GM12872 (cell line): ENCODE measurements at regions not wholly inside any gene's neighbourhood (a gene's known extent, or its start where the extent isn't known, plus 50 kb on each side); places are given as distances from the start of the nearest gene placed in this dataset.

Experiments used
- TF ChIP-seq, protein P1 (sequence below): IDR thresholded peaks from 3 replicates; pipeline ENCODE4 v1.5.1; 2011; ENCODE audit warnings: low read depth, mild to moderate bottlenecking, low read length, moderate library complexity; ENCODE audit not compliant: insufficient read depth

DNA sequence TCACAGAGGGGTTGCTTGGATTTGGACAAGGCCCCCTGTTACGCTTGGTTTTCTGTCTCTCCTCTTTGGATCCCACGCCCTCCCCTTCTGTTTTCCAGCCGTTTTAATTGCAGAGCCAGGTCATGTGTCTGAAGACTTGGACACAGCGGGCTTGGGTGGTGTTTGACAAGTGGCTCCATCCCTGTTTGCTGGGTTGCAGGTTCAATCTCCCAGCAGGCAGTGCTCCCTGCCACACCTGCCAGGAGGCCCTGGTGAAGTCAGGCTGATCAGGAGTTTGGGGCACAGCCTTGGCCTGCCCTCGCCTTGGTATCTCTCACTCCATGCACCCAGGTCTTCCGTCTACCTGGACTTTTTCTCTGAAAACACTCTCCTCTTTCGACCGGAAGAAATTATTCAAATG is 59.0 kb downstream of the PLXNA1 start:
- TF ChIP-seq, protein P1, sequence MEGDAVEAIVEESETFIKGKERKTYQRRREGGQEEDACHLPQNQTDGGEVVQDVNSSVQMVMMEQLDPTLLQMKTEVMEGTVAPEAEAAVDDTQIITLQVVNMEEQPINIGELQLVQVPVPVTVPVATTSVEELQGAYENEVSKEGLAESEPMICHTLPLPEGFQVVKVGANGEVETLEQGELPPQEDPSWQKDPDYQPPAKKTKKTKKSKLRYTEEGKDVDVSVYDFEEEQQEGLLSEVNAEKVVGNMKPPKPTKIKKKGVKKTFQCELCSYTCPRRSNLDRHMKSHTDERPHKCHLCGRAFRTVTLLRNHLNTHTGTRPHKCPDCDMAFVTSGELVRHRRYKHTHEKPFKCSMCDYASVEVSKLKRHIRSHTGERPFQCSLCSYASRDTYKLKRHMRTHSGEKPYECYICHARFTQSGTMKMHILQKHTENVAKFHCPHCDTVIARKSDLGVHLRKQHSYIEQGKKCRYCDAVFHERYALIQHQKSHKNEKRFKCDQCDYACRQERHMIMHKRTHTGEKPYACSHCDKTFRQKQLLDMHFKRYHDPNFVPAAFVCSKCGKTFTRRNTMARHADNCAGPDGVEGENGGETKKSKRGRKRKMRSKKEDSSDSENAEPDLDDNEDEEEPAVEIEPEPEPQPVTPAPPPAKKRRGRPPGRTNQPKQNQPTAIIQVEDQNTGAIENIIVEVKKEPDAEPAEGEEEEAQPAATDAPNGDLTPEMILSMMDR = no peak

DNA sequence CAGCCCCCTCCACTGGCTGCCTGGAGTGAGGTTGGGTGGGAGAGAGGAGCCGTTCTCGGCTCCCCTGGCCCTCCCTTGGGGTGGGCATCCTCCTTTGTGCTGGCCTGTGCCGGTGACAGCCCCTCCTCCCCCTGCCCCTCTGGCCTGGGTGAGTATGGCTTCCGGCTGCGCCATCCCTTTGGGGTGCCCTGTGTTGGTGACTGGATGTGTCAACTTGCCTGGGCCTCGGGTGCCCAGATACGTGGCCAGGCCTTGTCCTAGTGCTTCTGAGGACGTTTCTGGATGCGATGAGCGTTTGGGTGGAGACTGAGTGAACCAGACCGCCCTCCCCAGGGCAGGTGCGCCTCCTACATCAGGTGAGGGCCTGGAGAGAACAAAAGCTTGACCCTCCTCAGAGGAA is 59.7 kb downstream of the PLXNA1 start:
- TF ChIP-seq, protein P1 = no peak

DNA sequence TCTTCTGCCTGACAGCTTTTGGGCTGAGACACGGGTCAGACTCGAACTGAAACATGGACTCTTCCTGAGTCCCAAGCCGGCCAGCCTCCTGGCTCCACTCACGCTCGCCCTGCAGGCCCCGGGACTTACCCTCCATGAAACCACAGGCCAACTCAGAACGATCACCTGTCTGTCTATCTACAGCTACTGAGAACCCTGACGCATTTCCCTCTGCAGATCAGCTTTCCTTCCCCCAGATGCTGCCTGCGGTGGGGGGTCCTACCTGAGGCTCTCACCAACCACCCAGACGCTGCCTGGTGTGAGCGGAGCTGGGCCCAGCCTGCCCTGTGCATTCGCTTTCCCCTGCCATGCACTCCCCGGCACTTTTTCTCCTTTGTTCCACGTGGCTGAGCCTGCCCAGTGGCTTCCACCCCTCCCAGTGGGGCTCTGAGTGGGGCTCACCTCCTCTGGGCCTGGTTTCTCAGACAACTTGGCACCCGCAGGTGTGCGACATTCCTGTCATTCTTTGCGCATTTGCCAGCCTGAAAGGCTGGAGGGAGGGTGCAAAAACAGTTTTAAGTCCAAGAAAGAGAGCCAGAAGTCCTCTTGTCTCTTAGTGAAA is 60.2 kb downstream of the PLXNA1 start:
- TF ChIP-seq, protein P1 = no peak

DNA sequence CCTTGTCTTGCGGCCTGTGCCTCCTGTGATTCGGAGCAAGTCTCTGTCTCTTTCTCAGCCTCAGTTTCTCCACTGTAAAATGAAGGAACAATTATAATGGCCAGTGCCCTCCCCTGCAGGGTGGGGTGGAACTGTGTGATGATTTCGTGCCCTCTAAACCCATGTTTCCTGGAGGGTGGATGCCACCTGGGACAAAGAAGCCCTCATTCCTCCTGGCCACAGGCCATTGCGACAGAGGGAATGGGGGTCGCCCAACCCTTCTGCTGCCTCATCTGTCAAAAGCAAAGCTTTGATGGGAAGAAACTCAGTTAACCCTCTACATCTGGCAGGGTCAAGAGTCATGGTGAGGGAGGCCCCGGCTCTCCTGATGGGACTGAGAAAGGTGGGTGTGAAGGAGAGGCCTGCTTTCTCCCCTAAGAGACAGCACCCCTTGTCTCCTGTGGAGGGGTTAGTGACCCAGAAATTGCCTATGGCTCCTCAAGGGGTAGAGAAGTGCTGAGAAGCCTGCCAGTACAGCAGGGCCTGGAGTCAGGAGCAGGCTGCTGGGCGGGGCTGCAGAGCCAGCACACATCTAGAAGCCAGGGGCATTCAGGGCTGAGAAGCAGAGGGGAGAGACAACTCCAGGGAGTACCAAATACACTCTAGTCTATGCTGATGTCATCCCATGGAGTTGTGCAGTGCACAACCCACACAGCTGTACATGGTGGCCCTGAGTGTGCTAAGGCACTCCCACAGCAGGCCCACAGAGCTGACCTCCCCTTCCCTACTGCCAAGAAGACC is 61.0 kb downstream of the PLXNA1 start:
- TF ChIP-seq, protein P1 = no peak

DNA sequence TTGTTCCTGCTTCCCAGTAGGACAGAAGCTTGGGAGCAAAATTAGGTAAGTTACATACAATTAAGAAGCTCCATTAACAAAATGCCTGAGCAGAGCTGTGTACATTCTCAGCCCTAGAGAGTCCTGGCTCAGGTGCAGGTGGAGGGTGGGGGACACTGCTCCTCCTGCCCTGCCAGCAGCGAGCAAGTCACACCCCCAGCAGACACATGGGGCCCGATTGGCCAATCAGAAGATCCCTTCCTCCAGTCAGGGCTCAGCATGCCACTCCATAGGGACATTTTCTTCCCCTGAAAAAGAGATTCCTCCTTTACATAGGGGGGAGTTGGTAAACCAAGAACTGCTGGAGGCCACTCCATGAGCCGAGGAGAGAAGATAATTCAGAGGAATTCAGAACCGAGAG is 62.1 kb downstream of the PLXNA1 start:
- TF ChIP-seq, protein P1 = no peak

DNA sequence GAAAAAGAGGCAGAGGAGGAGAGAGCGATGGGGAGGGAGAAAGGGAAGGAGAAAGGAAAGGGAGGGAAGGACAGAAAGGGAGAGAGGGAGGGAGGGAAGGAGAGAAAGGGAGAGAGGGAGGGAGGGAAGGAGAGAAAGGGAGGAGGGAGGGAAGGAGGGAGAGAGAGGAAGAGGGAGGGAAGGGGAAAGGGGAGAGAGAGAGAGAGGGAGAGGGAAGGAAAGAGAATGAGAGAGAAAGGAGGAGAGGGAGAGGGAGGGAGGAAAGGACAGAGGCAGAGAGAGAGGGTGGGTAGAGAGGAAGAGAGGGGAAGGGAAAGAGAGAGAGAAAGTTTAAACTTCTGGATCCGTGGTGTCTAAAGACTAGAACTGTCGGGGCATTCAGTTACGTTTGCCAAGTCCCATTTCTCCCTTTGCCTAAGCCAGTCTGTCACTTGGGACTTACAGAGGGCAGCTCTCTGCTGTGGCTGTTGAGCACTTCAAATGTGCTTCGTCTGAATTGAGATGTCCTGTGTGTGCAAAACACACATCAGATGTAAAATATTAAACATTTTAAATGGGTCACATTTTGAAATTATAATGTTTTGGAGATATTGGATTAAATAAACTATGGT is 62.6 kb downstream of the PLXNA1 start:
- TF ChIP-seq, protein P1 = no peak

DNA sequence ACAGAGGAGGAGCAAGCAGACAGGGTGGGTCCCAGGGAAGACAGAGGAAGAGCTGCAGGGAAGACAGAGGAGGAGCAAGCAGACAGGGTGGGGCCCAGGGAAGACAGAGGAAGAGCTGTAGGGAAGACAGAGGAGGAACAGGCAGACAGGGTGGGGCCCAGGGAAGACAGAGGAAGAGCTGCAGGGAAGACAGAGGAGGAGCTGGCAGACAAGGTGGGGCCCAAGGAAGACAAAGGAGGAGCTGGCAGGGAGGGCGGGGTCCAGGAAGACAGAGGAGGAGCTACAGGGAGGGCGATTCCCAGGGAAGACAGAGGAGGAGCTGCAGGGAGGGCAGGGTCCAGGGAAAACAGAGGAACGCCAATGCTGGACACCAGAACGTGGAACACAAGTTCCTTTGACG is 66.5 kb downstream of the PLXNA1 start:
- TF ChIP-seq, protein P1 = no peak
